SK-N-MC (cell line): ENCODE measurements at regions not wholly inside any gene's neighbourhood (a gene's known extent, or its start where the extent isn't known, plus 50 kb on each side); places are given as distances from the start of the nearest gene placed in this dataset.

ENCODE experiments used
- DNase-seq: peaks from one replicate; pipeline ENCODE4 v3.0.0-alpha.2; 2011; ENCODE audit warnings: low read depth, low spot score
- H3K27ac ChIP-seq: fragments of 200-600 bp; sonication (generic); 2 replicates; pipeline ENCODE4 v1.5.1; 2016; ENCODE audit warnings: mixed run types
- H3K36me3 ChIP-seq: fragments of 200-600 bp; sonication (generic); 2 replicates; pipeline ENCODE4 v1.6.1; 2017; ENCODE audit warnings: antibody characterized with exemption, low read length, mixed read lengths; ENCODE audit not compliant: insufficient read depth
- H3K4me3 ChIP-seq: fragments of 200-600 bp; sonication (generic); 2 replicates; pipeline ENCODE4 v1.5.1; 2016
- H3K9ac ChIP-seq: fragments of 200-600 bp; sonication (generic); 2 replicates; pipeline ENCODE4 v1.8.0; 2017; ENCODE audit warnings: mixed run types, mixed read lengths; ENCODE audit not compliant: insufficient read length
- H3K9me3 ChIP-seq: fragments of 200-600 bp; sonication (generic); 2 replicates; pipeline ENCODE4 v1.6.1; 2017; ENCODE audit warnings: low read depth, mild to moderate bottlenecking, antibody characterized with exemption, low read length, moderate library complexity, mixed read lengths
- EZH2 ChIP-seq: fragments of 200-600 bp; sonication (generic); IDR thresholded peaks from one replicate; pipeline ENCODE4 v1.6.1; 2017; ENCODE audit warnings: antibody characterized with exemption
- FOXP2 ChIP-seq: optimal IDR thresholded peaks from 2 replicates; pipeline ENCODE3; 2011; ENCODE audit warnings: mild to moderate bottlenecking, moderate library complexity; ENCODE audit not compliant: insufficient read depth; ENCODE audit errors: extremely low read length, control extremely low read depth
- POLR2AphosphoS5 ChIP-seq: IDR thresholded peaks from 2 replicates; pipeline ENCODE4 v1.6.1; 2012; ENCODE audit warnings: mild to moderate bottlenecking, low read depth, low read length, borderline replicate concordance

GRCh38 chr2:150417278-150417677 is 70.2 kb downstream of the RND3 start:
- Histone ChIP-seq H3K27ac (no peak overlapping the region), H3K9me3 (no peaks in the 10 kb centered on the region), H3K4me3 (no peak overlapping the region), H3K36me3 (no peaks in the 10 kb centered on the region), H3K9ac (no peak overlapping the region)
- TF ChIP-seq EZH2 (no peak), POLR2AphosphoS5 (no peak), FOXP2 (no peak)
- no peak for DNase-seq

GRCh38 chr2:150415022-150415421 is 72.4 kb downstream of the RND3 start:
- H3K9ac ChIP-seq: no peak overlapping the region
- H3K27ac ChIP-seq: no peak overlapping the region
- TF ChIP-seq EZH2 (no peak), POLR2AphosphoS5 (no peak), FOXP2 (no peak)
- H3K4me3 ChIP-seq: no peak overlapping the region
- no peak for DNase-seq
- H3K36me3 ChIP-seq: no peaks in the 10 kb centered on the region
- no peaks in the 10 kb centered on the region for H3K9me3 ChIP-seq

GRCh38 chr2:150413910-150414309 is 73.6 kb downstream of the RND3 start:
- H3K27ac ChIP-seq: no peak overlapping the region
- DNase-seq: no peak
- H3K4me3 ChIP-seq: no peak overlapping the region
- H3K36me3 ChIP-seq: no peaks in the 10 kb centered on the region
- H3K9ac ChIP-seq: no peak overlapping the region
- TF ChIP-seq EZH2: no peak
- TF ChIP-seq FOXP2: no peak
- TF ChIP-seq POLR2AphosphoS5: no peak
- no peaks in the 10 kb centered on the region for H3K9me3 ChIP-seq

GRCh38 chr2:150413366-150413765 is 74.1 kb downstream of the RND3 start:
- TF ChIP-seq EZH2 (no peak), FOXP2 (no peak), POLR2AphosphoS5 (no peak)
- Histone ChIP-seq H3K9ac (no peak overlapping the region), H3K27ac (no peak overlapping the region), H3K9me3 (no peaks in the 10 kb centered on the region), H3K36me3 (no peaks in the 10 kb centered on the region), H3K4me3 (no peak overlapping the region)
- no peak for DNase-seq

GRCh38 chr2:150410809-150411208 is 76.7 kb downstream of the RND3 start:
- no peak for TF ChIP-seq FOXP2
- TF ChIP-seq EZH2: no peak
- no peak for TF ChIP-seq POLR2AphosphoS5

GRCh38 chr2:150409196-150409595 is 78.3 kb downstream of the RND3 start:
- Histone ChIP-seq H3K9ac (no peak overlapping the region), H3K27ac (no peak overlapping the region), H3K36me3 (no peaks in the 10 kb centered on the region), H3K9me3 (no peaks in the 10 kb centered on the region), H3K4me3 (no peak overlapping the region)
- no peak for DNase-seq
- TF ChIP-seq POLR2AphosphoS5: no peak
- TF ChIP-seq EZH2: no peak
- TF ChIP-seq FOXP2: no peak

More at GRCh38 chr2:150410809-150411208, 76.7 kb downstream of the RND3 start:
- no peak for DNase-seq
- no peaks in the 10 kb centered on the region for H3K36me3 ChIP-seq
- no peaks in the 10 kb centered on the region for H3K9me3 ChIP-seq
- no peak overlapping the region for H3K4me3 ChIP-seq
- H3K9ac ChIP-seq: no peak overlapping the region
- no peak overlapping the region for H3K27ac ChIP-seq

- H3K36me3 ChIP-seq: no peaks in the 10 kb centered on the region
- no peak overlapping the region for H3K9ac ChIP-seq
- TF ChIP-seq POLR2AphosphoS5 (no peak), EZH2 (no peak), FOXP2 (no peak)
- H3K4me3 ChIP-seq: no peak overlapping the region
- DNase-seq: no peak
- H3K9me3 ChIP-seq: no peaks in the 10 kb centered on the region
- H3K27ac ChIP-seq: no peak overlapping the region
Measured at GRCh38 chr2:150404147-150404546, 83.3 kb downstream of the RND3 start.

- no peaks in the 10 kb centered on the region for H3K36me3 ChIP-seq
- no peak overlapping the region for H3K27ac ChIP-seq
- no peak overlapping the region for H3K4me3 ChIP-seq
- H3K9me3 ChIP-seq: no peaks in the 10 kb centered on the region
- no peak overlapping the region for H3K9ac ChIP-seq
- TF ChIP-seq POLR2AphosphoS5 (no peak), EZH2 (no peak), FOXP2 (no peak)
- no peak for DNase-seq
Measured at GRCh38 chr2:150403457-150403856, 84.0 kb downstream of the RND3 start.

- DNase-seq: no peak
- no peak overlapping the region for H3K9ac ChIP-seq
- no peaks in the 10 kb centered on the region for H3K36me3 ChIP-seq
- no peaks in the 10 kb centered on the region for H3K9me3 ChIP-seq
- no peak overlapping the region for H3K27ac ChIP-seq
- TF ChIP-seq FOXP2 (no peak), EZH2 (no peak), POLR2AphosphoS5 (no peak)
- no peak overlapping the region for H3K4me3 ChIP-seq
Measured at GRCh38 chr2:150402953-150403352, 84.5 kb downstream of the RND3 start.
